ENCODE measurements at regions not wholly inside any gene's neighbourhood (a gene's known extent, or its start where the extent isn't known, plus 50 kb on each side); places are given as distances from the start of the nearest gene placed in this dataset.

- no peak overlapping the region for H3K4me3 ChIP-seq
- H3K9me3 ChIP-seq, result no peaks in the 10 kb centered on the region
- no peak overlapping the region for H3K27ac ChIP-seq
- WGBS, 5 donors, result 37 to 63% (median 62%) methylated on average over 2 of the region's 2 CpGs
- no peaks in the 10 kb centered on the region for H3K36me3 ChIP-seq
- peaks cover 0 to 11% (median 8%) of the 10 kb centered on the region in 6 donors for H3K4me1 ChIP-seq
- intact Hi-C loops (cut with DNase I; ENCODE audit: low total_unique reads), result loop anchor here (5.0 to 10.0 kb wide), 2 partner anchors 562 to 869 kb away; partner anchors contain the start of gene MYCN
- H3K27me3 ChIP-seq (replicated peaks in 1 of 7), result peaks cover 0 to 60% (median 30%) of the 10 kb centered on the region in 7 donors
- no peak for TF ChIP-seq CTCF (IDR thresholded peaks at IDR 0.05 in 8 of 11, conservative IDR thresholded peaks at IDR 0.05 in 3 of 11)
- no peak for TF ChIP-seq POLR2AphosphoS5 (IDR thresholded peaks at IDR 0.05)
- no peak for TF ChIP-seq POLR2A (IDR thresholded peaks at IDR 0.05)
- DNase-seq, result no peak
Observed at GRCh38 chr2:16506366-16506765, 159.3 kb downstream of the CYRIA start.

GRCh38 chr2:16496426-16497388 lies 168.9 kb downstream of the CYRIA start:
- Histone ChIP-seq H3K4me3 (no peak overlapping the region), H3K9me3 (no peaks in the 10 kb centered on the region), H3K4me1 (no peaks in the 10 kb centered on the region), H3K27ac (no peak overlapping the region), H3K36me3 (no peaks in the 10 kb centered on the region), H3K27me3 (replicated peaks in 1 of 7) (no peaks in the 10 kb centered on the region)
- intact Hi-C loops (cut with DNase I; ENCODE audit: low total_unique reads), result no loop called here
- WGBS, 5 donors, result 70 to 79% (median 73%) methylated on average over 4 of the region's 4 CpGs
- no peak for DNase-seq
- TF ChIP-seq POLR2AphosphoS5 (IDR thresholded peaks at IDR 0.05), result no peak
- no peak for TF ChIP-seq POLR2A (IDR thresholded peaks at IDR 0.05)
- no peak for TF ChIP-seq CTCF (IDR thresholded peaks at IDR 0.05 in 8 of 11, conservative IDR thresholded peaks at IDR 0.05 in 3 of 11)

DNA sequence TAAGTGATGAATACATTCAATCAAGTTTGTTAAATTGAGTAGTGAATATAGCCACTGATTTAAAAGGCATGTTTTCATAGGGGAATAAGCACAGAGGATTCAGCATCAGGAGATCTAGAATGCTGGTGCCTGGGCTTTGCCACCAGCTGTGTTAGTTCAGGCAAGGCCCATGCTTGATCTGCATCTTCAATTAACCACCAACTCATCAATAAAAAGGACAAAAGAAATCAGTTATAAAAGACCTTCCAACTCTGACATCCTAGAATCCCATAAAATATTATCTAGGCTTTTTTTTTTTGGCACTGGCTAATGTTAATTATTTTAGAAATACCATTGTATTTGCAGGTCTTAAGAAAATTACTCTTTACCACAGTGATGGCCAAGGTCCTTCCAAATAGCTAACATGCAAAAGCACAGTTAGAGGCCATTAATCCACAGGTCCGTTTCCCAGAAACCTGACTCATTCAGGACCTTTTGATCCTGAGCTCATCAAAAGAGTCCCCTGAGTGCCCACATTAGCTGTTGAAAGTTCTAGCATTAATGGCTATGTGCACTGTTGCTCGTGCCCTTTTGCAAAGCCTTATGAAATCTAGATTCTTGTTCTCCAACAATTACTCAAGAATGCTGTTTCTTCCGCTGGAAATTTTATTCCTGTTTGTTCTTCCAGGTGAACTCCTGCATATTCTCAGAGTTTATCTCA lies 170.0 kb downstream of the CYRIA start:
- Histone ChIP-seq H3K27me3 (replicated peaks in 1 of 7) (peaks cover 0 to 3% (median 0%) of the 10 kb centered on the region in 7 donors), H3K36me3 (no peaks in the 10 kb centered on the region), H3K4me3 (no peak overlapping the region), H3K9me3 (no peaks in the 10 kb centered on the region), H3K27ac (no peak overlapping the region), H3K4me1 (no peaks in the 10 kb centered on the region)
- intact Hi-C loops (cut with DNase I; ENCODE audit: low total_unique reads), result no loop called here
- DNase-seq, result no peak
- 69 to 86% (median 76%) methylated on average over 3 of the region's 3 CpGs for WGBS, 5 donors
- TF ChIP-seq POLR2A (IDR thresholded peaks at IDR 0.05), result no peak
- TF ChIP-seq POLR2AphosphoS5 (IDR thresholded peaks at IDR 0.05), result no peak
- no peak for TF ChIP-seq CTCF (IDR thresholded peaks at IDR 0.05 in 8 of 11, conservative IDR thresholded peaks at IDR 0.05 in 3 of 11)
